ENCODE measurements at regions not wholly inside any gene's neighbourhood (a gene's known extent, or its start where the extent isn't known, plus 50 kb on each side); places are given as distances from the start of the nearest gene placed in this dataset.
"Not testable (repeated sequence)": the region's sequence is repeated elsewhere in the genome, so short reads cannot be mapped to it uniquely, and the experiment has no call there.

- H3K27me3 Mint-ChIP-seq; H3K36me3 Mint-ChIP-seq (ENCODE audit: low read depth); H3K9me3 Mint-ChIP-seq; H3K27ac Mint-ChIP-seq; H3K4me3 Mint-ChIP-seq: not testable (repeated sequence)
- H3K4me1 Mint-ChIP-seq (ENCODE audit: low read depth) = peaks cover 41% of the 10 kb centered on the region
Observed at GRCh38 chr11:109967136-109967535, 126.1 kb upstream of the ZC3H12C start.

- peaks cover 4% of the 10 kb centered on the region for H3K9me3 Mint-ChIP-seq
- no peak overlapping the region for H3K4me3 Mint-ChIP-seq
- peaks cover 4% of the 10 kb centered on the region for H3K27me3 Mint-ChIP-seq
- H3K4me1 Mint-ChIP-seq (ENCODE audit: low read depth) = peaks cover 52% of the 10 kb centered on the region
- H3K36me3 Mint-ChIP-seq (ENCODE audit: low read depth) = no peaks in the 10 kb centered on the region
- H3K27ac Mint-ChIP-seq = no peak overlapping the region
Observed at GRCh38 chr11:109968299-109968698, 124.9 kb upstream of the ZC3H12C start.

- Mint-ChIP-seq H3K36me3 (ENCODE audit: low read depth) (no peaks in the 10 kb centered on the region), H3K4me3 (no peak overlapping the region), H3K9me3 (peaks cover 4% of the 10 kb centered on the region), H3K27ac (peak overlapping the region; percentile 6), H3K4me1 (ENCODE audit: low read depth) (peaks cover 55% of the 10 kb centered on the region), H3K27me3 (peaks cover 4% of the 10 kb centered on the region)
Observed at GRCh38 chr11:109968781-109969180, 124.4 kb upstream of the ZC3H12C start.

GRCh38 chr11:109970516-109971183, 122.5 kb upstream of the ZC3H12C start:
- Mint-ChIP-seq H3K27ac (peak overlapping the region; percentile 79), H3K27me3 (peaks cover 15% of the 10 kb centered on the region), H3K36me3 (ENCODE audit: low read depth) (no peaks in the 10 kb centered on the region), H3K4me3 (no peak overlapping the region), H3K4me1 (ENCODE audit: low read depth) (peaks cover 54% of the 10 kb centered on the region), H3K9me3 (peaks cover 4% of the 10 kb centered on the region)

DNA sequence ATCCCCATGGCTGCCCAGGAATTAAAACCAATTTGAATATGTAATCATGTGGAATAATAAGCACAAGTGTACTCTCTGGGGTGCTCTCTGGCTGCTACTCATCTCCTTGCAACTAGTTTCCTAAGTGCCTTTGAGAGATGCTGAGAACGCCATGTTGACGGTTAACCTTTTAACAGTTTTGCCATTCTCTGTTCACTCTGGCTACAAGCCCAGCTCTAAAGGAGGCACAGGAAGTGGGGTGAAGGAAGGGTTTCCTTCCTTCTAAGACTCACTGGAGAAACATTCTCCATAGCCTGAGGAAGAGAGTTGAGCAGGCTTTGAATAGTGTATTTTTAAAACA, 122.0 kb upstream of the ZC3H12C start:
- H3K27me3 Mint-ChIP-seq = peaks cover 19% of the 10 kb centered on the region
- H3K27ac Mint-ChIP-seq = peak overlapping the region; percentile 79
- no peaks in the 10 kb centered on the region for H3K36me3 Mint-ChIP-seq (ENCODE audit: low read depth)
- H3K9me3 Mint-ChIP-seq = peaks cover 4% of the 10 kb centered on the region
- peaks cover 49% of the 10 kb centered on the region for H3K4me1 Mint-ChIP-seq (ENCODE audit: low read depth)
- H3K4me3 Mint-ChIP-seq = no peak overlapping the region

DNA sequence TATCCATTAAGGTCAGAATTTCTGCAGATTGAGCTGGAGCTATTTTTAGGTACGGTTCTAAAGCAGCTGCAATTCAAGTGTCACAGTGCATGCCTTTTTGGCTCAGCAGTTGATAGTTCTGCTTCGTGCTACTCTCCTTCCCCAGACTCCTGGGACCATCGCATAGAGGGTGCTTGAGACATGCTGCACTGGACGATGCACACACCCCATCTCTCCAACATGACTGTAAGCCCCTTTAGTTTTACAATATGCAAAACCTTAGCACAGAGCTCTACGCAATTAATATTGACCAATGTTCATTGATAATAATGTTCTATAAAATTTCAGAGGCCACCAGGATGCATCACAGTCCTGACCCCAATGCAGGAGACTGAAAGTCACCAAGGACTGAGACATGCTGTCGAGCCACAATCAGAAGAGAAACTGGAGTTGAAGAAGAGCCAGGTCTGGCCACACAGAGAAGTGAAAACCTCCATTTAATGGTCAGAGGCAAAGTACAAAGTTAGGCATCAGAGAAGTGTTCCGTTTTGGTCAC, 120.9 kb upstream of the ZC3H12C start:
- peaks cover 43% of the 10 kb centered on the region for H3K4me1 Mint-ChIP-seq (ENCODE audit: low read depth)
- no peaks in the 10 kb centered on the region for H3K9me3 Mint-ChIP-seq
- no peak overlapping the region for H3K27ac Mint-ChIP-seq
- no peak overlapping the region for H3K4me3 Mint-ChIP-seq
- H3K36me3 Mint-ChIP-seq (ENCODE audit: low read depth) = no peaks in the 10 kb centered on the region
- peaks cover 19% of the 10 kb centered on the region for H3K27me3 Mint-ChIP-seq

DNA sequence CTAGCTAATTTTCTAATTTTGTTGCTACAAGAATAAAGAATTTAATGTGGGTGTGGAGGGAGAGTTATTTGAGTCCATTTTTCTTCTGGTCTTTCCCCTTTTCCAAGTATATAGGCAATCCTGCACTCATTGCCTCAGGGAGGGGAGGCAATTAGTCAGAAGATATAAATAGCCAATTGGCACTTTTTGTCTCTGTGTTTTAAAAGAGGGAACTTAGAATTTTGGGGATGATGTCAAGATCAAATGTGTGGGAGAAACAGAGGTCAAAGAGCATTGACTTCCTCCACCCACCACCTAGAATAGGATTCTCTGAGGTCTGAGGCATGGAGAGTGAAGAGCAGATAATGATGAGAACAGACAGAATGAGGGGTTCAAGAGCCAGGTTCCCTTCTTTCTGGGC, 120.3 kb upstream of the ZC3H12C start:
- Mint-ChIP-seq H3K27me3 (peaks cover 19% of the 10 kb centered on the region), H3K27ac (no peak overlapping the region), H3K4me3 (no peak overlapping the region), H3K36me3 (ENCODE audit: low read depth) (no peaks in the 10 kb centered on the region), H3K9me3 (no peaks in the 10 kb centered on the region), H3K4me1 (ENCODE audit: low read depth) (peaks cover 43% of the 10 kb centered on the region)

GRCh38 chr11:109973486-109973885, 119.7 kb upstream of the ZC3H12C start:
- Mint-ChIP-seq H3K36me3 (ENCODE audit: low read depth) (no peaks in the 10 kb centered on the region), H3K27me3 (peaks cover 19% of the 10 kb centered on the region)

GRCh38 chr11:109974523-109974922, 118.7 kb upstream of the ZC3H12C start:
- Mint-ChIP-seq H3K27me3 (peaks cover 22% of the 10 kb centered on the region), H3K27ac (no peak overlapping the region), H3K4me1 (ENCODE audit: low read depth) (peaks cover 34% of the 10 kb centered on the region), H3K9me3 (no peaks in the 10 kb centered on the region), H3K4me3 (no peak overlapping the region), H3K36me3 (ENCODE audit: low read depth) (no peaks in the 10 kb centered on the region)

More at GRCh38 chr11:109973486-109973885, 119.7 kb upstream of the ZC3H12C start:
- no peak overlapping the region for H3K4me3 Mint-ChIP-seq
- H3K4me1 Mint-ChIP-seq (ENCODE audit: low read depth) = peaks cover 40% of the 10 kb centered on the region
- no peak overlapping the region for H3K27ac Mint-ChIP-seq
- no peaks in the 10 kb centered on the region for H3K9me3 Mint-ChIP-seq

- Mint-ChIP-seq H3K9me3 (no peaks in the 10 kb centered on the region), H3K27me3 (peaks cover 38% of the 10 kb centered on the region)
Observed at GRCh38 chr11:109978895-109979294, 114.3 kb upstream of the ZC3H12C start.

GRCh38 chr11:109981031-109981636, 112.1 kb upstream of the ZC3H12C start:
- Mint-ChIP-seq H3K9me3 (no peaks in the 10 kb centered on the region), H3K4me3 (no peak overlapping the region), H3K4me1 (ENCODE audit: low read depth) (peaks cover 16% of the 10 kb centered on the region), H3K36me3 (ENCODE audit: low read depth) (no peaks in the 10 kb centered on the region), H3K27ac (no peak overlapping the region), H3K27me3 (peaks cover 23% of the 10 kb centered on the region)

More at GRCh38 chr11:109978895-109979294, 114.3 kb upstream of the ZC3H12C start:
- H3K4me3 Mint-ChIP-seq = no peak overlapping the region
- no peak overlapping the region for H3K27ac Mint-ChIP-seq
- H3K36me3 Mint-ChIP-seq (ENCODE audit: low read depth) = no peaks in the 10 kb centered on the region
- peaks cover under 1% of the 10 kb centered on the region for H3K4me1 Mint-ChIP-seq (ENCODE audit: low read depth)

DNA sequence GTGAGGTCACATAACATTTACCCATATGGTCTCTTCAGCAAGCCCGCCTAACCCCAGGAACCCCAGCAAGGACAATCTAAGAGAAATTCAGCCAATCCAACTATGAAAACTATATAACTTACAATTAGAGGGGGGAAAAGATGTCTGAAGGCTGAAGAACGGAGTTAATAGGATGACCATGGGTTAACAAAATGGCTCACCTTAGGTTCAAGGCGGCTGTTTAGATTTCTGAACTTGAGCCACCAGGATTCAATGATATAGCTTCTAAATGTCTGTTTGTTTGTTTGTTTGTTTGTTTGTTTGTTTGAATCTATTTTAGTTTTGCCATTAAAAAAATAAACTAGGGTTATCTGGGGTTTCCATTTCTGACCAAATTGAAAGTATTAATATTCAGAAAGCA, 109.8 kb upstream of the ZC3H12C start:
- Mint-ChIP-seq H3K4me3 (no peak overlapping the region), H3K27ac (no peak overlapping the region), H3K36me3 (ENCODE audit: low read depth) (no peaks in the 10 kb centered on the region)

GRCh38 chr11:109984634-109985289, 108.4 kb upstream of the ZC3H12C start:
- H3K4me3 Mint-ChIP-seq = no peak overlapping the region
- H3K27ac Mint-ChIP-seq = no peak overlapping the region
- no peaks in the 10 kb centered on the region for H3K36me3 Mint-ChIP-seq (ENCODE audit: low read depth)
- peaks cover 21% of the 10 kb centered on the region for H3K4me1 Mint-ChIP-seq (ENCODE audit: low read depth)
- no peaks in the 10 kb centered on the region for H3K9me3 Mint-ChIP-seq
- peaks cover 27% of the 10 kb centered on the region for H3K27me3 Mint-ChIP-seq

More for the DNA sequence above, 109.8 kb upstream of the ZC3H12C start:
- Mint-ChIP-seq H3K9me3 (no peaks in the 10 kb centered on the region), H3K27me3 (peaks cover 30% of the 10 kb centered on the region), H3K4me1 (ENCODE audit: low read depth) (peaks cover 21% of the 10 kb centered on the region)

GRCh38 chr11:109986488-109986887, 106.7 kb upstream of the ZC3H12C start:
- H3K4me3 Mint-ChIP-seq = no peak overlapping the region
- H3K27me3 Mint-ChIP-seq = peaks cover 21% of the 10 kb centered on the region
- no peaks in the 10 kb centered on the region for H3K9me3 Mint-ChIP-seq
- H3K36me3 Mint-ChIP-seq (ENCODE audit: low read depth) = no peaks in the 10 kb centered on the region
- H3K4me1 Mint-ChIP-seq (ENCODE audit: low read depth) = peaks cover 21% of the 10 kb centered on the region
- H3K27ac Mint-ChIP-seq = no peak overlapping the region

GRCh38 chr11:109991835-109992234, 101.4 kb upstream of the ZC3H12C start:
- Mint-ChIP-seq H3K9me3 (no peaks in the 10 kb centered on the region), H3K4me1 (ENCODE audit: low read depth) (no peaks in the 10 kb centered on the region), H3K27ac (no peak overlapping the region), H3K27me3 (peaks cover 3% of the 10 kb centered on the region), H3K36me3 (ENCODE audit: low read depth) (no peaks in the 10 kb centered on the region), H3K4me3 (no peak overlapping the region)

All from stimulated activated naive CD8-positive, alpha-beta T cell treated with anti-CD3 and anti-CD28 coated beads, Interleukin-15, Interleukin-2, amounts not matched to agents 100 ng/mL and 50 ng/mL, for 24 hours (primary cell).